Tibial nerve (tissue), 4 donors: ENCODE measurements at regions not wholly inside any gene's neighbourhood (a gene's known extent, or its start where the extent isn't known, plus 50 kb on each side); places are given as distances from the start of the nearest gene placed in this dataset.
"Not testable (repeated sequence)": the region's sequence is repeated elsewhere in the genome, so short reads cannot be mapped to it uniquely, and the experiment has no call there.

Source experiments
- DNase-seq, 2 donors: peaks; one replicate each; pipeline ENCODE4 v3.0.0-alpha.2; 2019; ENCODE audit warnings: low spot score in 2 of 2
- H3K27ac ChIP-seq, 4 donors: fragments of 200-600 bp; sonication (generic) in 3 of 4; one replicate each; pipeline ENCODE4 v1.5.1; 2017 to 2019; ENCODE audit warnings: mild to moderate bottlenecking in 1 of 4
- H3K27me3 ChIP-seq, 2 donors: fragments of 200-600 bp; sonication (generic) in 1 of 2; one replicate each; pipeline versions ENCODE4 v1.5.1 to v1.6.0; 2017 to 2019
- H3K36me3 ChIP-seq, 3 donors: fragments of 200-600 bp; sonication (generic); one replicate each; pipeline ENCODE4 v1.5.1; 2018 to 2019
- H3K4me1 ChIP-seq, 4 donors: fragments of 200-600 bp; sonication (generic) in 3 of 4; one replicate each; pipeline ENCODE4 v1.5.1; 2017 to 2019
- H3K4me3 ChIP-seq, 4 donors: fragments of 200-600 bp; sonication (generic) in 3 of 4; one replicate each; pipeline ENCODE4 v1.5.1; 2017 to 2019; ENCODE audit warnings: mild to moderate bottlenecking in 1 of 4, moderate library complexity in 1 of 4
- H3K9me3 ChIP-seq, 4 donors: fragments of 200-600 bp; sonication (generic) in 3 of 4; one replicate each; pipeline ENCODE4 v1.5.1; 2017 to 2019
- CTCF ChIP-seq, 5 experiments: fragments of 200-600 bp in 3 of 5; fragments of 450-650 bp in 2 of 5; sonication (generic) in 3 of 5; IDR thresholded peaks; one replicate each; pipeline ENCODE4 v1.5.1; 2016 to 2019; ENCODE audit warnings: antibody characterized with exemption in 5 of 5, mild to moderate bottlenecking in 3 of 5, moderate library complexity in 2 of 5
- EP300 ChIP-seq, 2 donors: sonication (generic); formaldehyde crosslinking; IDR thresholded peaks; one replicate each; pipeline ENCODE4 v1.6.1; 2017; ENCODE audit warnings: antibody characterized with exemption in 2 of 2, mild to moderate bottlenecking in 1 of 2
- POLR2A ChIP-seq, 2 donors: fragments of 450-650 bp; IDR thresholded peaks; one replicate each; pipeline ENCODE4 v1.6.1; 2017; ENCODE audit warnings: antibody characterized with exemption in 2 of 2, mild to moderate bottlenecking in 2 of 2, moderate library complexity in 2 of 2
- WGBS, 2 donors: methylation state at CpG; one replicate each; pipeline ENCODE4 v1.1.5; 2018; 5-methylcytosine and 5-hydroxymethylcytosine counted together

GRCh38 chr3:8312685-8313084, 188.9 kb upstream of the LMCD1 start:
- Histone ChIP-seq H3K9me3 (peaks cover 0 to 10% (median 3%) of the 10 kb centered on the region in 4 donors), H3K4me1 (no peaks in the 10 kb centered on the region), H3K36me3 (no peaks in the 10 kb centered on the region), H3K4me3 (no peak overlapping the region), H3K27me3 (no peaks in the 10 kb centered on the region), H3K27ac (no peak overlapping the region)
- DNase-seq = no peak
- TF ChIP-seq EP300 (IDR thresholded peaks at IDR 0.05) (no peak), POLR2A (IDR thresholded peaks at IDR 0.05) (no peak), CTCF (IDR thresholded peaks at IDR 0.05) (no peak)

- no peaks in the 10 kb centered on the region for H3K27me3 ChIP-seq
- TF ChIP-seq EP300 (IDR thresholded peaks at IDR 0.05) (no peak), POLR2A (IDR thresholded peaks at IDR 0.05) (no peak), CTCF (IDR thresholded peaks at IDR 0.05) (no peak)
- H3K9me3 ChIP-seq = peaks cover 0 to 4% (median 0%) of the 10 kb centered on the region in 4 donors
- WGBS, 2 donors = 59 to 80% methylated on average over 5 of the region's 5 CpGs
- no peaks in the 10 kb centered on the region for H3K36me3 ChIP-seq
- no peaks in the 10 kb centered on the region for H3K4me1 ChIP-seq
- no peak overlapping the region for H3K27ac ChIP-seq
- DNase-seq = no peak
- H3K4me3 ChIP-seq = no peak overlapping the region
Observed at GRCh38 chr3:8313560-8314267, 187.9 kb upstream of the LMCD1 start.

GRCh38 chr3:8315526-8315925, 186.1 kb upstream of the LMCD1 start:
- not testable (repeated sequence) for H3K27me3 ChIP-seq, H3K27ac ChIP-seq, H3K4me3 ChIP-seq, H3K4me1 ChIP-seq, H3K9me3 ChIP-seq, DNase-seq, H3K36me3 ChIP-seq
- WGBS, 2 donors = 82 to 88% methylated on average over 3 of the region's 3 CpGs

GRCh38 chr3:8317661-8318649, 183.7 kb upstream of the LMCD1 start:
- no peaks in the 10 kb centered on the region for H3K4me1 ChIP-seq
- no peak overlapping the region for H3K27ac ChIP-seq
- H3K27me3 ChIP-seq = no peaks in the 10 kb centered on the region
- no peak for DNase-seq
- no peaks in the 10 kb centered on the region for H3K36me3 ChIP-seq
- WGBS, 2 donors = 77 to 81% methylated on average over 8 of the region's 8 CpGs
- no peak overlapping the region for H3K4me3 ChIP-seq
- TF ChIP-seq POLR2A (IDR thresholded peaks at IDR 0.05) (no peak), EP300 (IDR thresholded peaks at IDR 0.05) (no peak), CTCF (IDR thresholded peaks at IDR 0.05) (no peak)
- no peaks in the 10 kb centered on the region for H3K9me3 ChIP-seq

GRCh38 chr3:8319935-8320634, 181.5 kb upstream of the LMCD1 start:
- H3K27ac ChIP-seq = no peak overlapping the region
- no peak for DNase-seq
- WGBS, 2 donors = 22 to 32% methylated on average over 2 of the region's 2 CpGs
- H3K4me1 ChIP-seq = no peaks in the 10 kb centered on the region
- no peaks in the 10 kb centered on the region for H3K27me3 ChIP-seq
- no peaks in the 10 kb centered on the region for H3K36me3 ChIP-seq
- no peaks in the 10 kb centered on the region for H3K9me3 ChIP-seq
- TF ChIP-seq POLR2A (IDR thresholded peaks at IDR 0.05) (no peak), CTCF (IDR thresholded peaks at IDR 0.05) (no peak), EP300 (IDR thresholded peaks at IDR 0.05) (no peak)
- H3K4me3 ChIP-seq = no peak overlapping the region
